HG02852 (cell line): ENCODE measurements at regions not wholly inside any gene's neighbourhood (a gene's known extent, or its start where the extent isn't known, plus 50 kb on each side); places are given as distances from the start of the nearest gene placed in this dataset.

Experiments
- ATAC-seq: cut with Tn5 transposase; IDR thresholded peaks from one replicate; pipeline ENCODE4 v1.9.1; 2021; ENCODE audit warnings: mild to moderate bottlenecking, moderate library complexity; ENCODE audit not compliant: unreplicated experiment

DNA sequence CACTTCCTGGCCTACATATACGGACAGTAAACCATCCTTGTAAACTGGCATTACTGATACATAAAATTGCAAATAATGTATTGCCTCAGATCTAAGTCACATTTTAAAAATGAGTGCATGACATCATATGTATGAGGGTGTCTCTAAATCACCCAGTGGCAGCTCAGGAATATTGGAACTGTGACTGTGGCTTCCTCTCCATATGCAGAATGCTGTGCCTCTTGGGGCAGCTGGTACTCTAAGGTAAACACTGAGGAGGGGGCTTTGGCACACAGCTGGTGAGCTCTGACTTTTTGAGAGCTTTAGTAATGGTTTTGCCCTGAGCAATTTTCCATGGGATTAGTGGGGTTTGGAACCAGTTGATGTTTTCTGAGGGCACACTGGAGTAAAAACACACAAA is 263.7 kb downstream of the BMP4 start:
- no peak for ATAC-seq

DNA sequence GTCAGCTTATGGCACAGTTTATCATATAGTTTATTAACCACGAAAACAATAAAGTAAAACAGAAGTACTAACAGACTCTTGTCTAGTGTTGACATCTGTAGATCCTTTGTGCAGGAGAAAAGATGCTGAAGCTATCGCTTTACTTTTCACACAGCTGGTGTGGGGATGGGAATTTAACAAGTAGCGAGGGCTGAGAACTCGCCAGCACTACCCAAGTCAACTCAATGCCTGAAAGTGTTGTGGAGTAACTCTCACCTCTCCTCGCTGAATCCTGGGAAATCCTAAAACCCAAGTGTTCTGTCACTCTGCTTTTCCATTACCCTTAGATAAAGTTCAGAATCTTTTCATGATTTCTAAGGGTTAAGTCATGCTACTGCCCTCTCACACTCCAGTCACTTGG is 264.2 kb downstream of the BMP4 start:
- no peak for ATAC-seq

DNA sequence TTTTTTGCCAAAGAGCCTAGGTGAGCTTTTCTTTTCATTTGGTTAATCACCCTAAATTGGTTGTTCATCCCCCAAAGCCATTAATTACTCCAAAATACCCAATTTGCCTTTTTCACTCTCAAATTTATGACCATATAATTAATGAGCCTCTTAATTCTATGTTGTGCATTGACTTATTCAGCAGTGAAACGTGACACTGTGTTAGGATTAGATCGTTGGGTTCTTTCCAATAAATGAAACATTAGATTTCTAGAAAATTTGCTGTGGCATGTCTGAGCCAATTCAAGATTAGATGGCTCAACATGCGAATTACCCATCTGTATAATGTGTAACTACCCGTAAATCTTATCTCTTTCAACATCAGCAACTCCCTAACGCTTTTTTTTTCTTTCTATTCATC is 273.4 kb downstream of the BMP4 start:
- ATAC-seq = no peak

DNA sequence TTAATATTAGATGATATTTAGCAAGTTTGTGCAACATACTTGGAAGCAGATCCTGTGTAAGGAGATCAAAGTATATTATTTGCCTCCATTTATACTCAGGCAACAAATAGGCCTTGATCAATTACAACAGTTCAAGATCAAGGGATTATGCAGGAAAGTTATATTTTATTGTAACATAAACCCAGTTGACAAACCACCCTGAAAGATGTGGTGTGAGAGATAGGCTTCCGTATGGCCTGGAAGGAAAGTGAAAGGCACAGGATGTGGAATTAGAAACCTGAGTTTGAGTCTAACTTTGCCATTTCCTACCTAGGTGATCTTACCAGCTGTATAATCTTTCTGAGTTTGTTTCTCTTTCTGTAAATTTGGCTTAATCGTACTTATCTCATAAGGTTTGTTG is 284.1 kb downstream of the BMP4 start:
- no peak for ATAC-seq

DNA sequence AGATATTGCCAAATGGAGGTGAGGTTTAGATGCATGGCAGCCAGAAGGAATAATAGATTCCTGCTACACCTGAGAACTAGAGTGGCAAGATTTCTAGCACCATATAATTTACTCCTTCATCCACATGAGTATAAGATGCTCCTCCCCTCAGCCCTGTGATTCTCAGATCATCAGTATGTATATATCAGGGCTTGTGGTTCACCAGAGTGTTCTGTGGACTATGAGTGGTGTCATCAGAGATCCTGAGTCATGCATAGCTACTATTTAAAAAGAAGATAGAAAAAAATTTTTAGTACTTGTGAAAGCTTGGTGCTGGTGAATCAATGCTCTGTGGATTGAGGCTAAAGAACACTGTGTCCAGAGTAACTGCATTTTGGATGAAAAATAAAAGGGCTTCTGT is 285.9 kb downstream of the BMP4 start:
- no peak for ATAC-seq

DNA sequence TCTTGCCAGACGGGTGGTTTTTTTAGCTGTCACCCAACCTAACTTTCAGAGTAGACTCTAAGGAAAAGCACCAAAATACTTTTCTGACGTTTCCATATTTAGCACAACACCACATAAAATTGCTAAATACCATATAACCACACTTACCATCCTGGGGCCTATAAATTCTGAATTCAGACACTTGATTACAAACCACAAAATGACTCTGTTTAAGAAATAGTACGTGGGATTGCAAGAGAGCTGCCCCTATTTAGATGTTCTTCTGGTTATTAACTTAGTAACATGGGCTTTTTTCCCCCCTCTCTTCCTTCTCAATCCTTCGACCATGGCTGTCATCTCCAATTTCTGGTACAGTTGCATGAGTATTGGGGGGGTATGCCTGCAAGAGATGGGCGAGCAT is 287.7 kb downstream of the BMP4 start:
- no peak for ATAC-seq

DNA sequence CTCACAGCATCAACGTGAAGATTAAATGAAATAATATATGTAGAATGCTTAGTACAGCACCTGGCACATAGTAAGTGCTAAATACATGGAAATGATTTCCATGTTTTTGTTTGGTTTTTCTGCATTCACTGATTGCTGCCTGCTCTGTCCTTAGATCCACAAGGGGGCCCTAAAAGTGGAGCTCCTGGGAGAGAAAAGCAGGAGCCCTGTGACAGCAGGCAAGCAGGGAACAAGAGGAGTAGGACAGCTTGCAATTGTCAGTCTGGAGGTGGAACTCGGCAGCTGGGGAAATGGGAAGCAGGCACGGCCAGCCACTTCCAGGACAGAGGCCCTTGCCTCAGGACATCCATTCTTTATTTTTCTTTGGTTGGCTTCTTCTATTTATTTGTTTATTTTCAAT is 292.9 kb downstream of the BMP4 start:
- ATAC-seq = no peak

DNA sequence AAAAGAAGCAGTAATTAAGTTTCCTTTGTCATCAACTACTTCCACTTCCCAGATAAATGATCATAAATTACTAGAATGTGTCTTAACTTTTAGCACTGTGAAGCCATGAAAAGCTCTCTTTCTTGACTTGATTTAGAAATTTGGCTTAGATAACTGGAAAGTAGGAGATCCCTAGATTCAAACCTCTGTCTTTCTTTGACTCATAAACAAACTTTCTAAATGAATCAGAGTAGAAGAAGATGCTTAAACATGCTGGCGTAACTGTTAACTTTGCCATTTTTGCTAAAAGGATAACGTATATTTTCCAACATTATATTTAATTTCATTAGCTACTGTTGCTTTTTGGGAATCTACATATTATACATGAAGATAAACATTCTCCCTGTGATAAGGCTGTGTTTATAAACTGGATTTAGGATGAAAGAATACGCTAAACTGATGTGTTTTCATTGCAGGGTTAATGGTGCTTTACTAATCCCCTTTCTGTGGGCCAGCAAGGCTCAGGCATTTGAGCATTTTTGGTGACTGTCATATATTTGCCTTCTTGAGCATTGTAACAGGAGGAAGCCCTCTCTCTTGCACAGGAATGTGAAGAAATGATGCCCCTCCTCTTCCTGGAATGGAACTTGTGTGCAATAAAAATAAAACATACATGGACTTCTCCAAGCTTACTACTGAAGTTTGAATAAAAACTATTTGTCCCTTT is 301.4 kb downstream of the BMP4 start:
- ATAC-seq = peak; percentile 75

DNA sequence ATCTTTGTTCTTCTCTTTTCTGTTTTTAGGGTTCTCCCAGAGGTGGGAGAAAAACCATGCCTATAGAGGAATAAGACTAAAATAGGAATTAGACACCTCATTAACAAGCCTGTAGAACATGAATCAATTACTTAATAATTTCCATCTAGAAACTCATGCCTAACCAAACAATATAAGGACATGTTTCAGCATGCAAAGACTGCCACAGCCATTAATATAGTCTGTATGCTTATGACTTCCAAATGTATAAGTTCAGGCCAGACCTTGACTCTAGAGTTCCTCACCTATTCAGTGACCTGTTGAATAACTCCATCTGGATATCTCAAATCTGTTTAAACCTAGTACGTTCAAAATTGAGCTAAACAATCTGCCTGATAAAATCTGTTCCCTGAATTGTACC is 304.6 kb downstream of the BMP4 start:
- no peak for ATAC-seq

DNA sequence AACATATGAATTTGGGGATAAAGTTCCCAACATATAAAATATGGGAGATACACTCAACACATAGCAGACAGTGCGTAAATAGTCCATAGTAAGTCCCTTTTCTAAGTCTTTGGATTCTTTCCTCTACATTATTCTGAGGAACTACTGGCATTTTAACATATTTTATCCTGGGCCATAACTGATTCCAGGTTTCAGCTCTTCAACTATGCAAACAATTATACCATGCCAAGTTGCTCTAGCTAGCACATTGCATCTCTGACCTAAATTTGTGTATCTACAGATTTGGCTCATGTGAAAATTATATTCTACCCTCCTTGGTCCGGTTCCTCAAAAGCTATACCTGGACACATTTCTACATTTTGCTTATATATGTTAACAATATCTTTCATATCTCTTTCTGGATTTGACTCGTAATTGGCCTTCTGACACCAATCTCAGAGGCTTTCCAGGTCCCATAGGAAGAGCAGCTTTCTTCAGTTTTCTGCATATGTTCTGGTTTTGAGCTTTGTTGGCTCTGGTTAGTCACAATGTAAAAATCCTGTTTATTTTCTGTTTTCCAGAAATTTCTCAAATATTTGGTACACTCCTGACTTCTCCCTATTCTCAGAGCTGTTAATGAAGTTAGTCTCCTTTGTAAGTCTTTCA is 305.4 kb downstream of the BMP4 start:
- no peak for ATAC-seq

DNA sequence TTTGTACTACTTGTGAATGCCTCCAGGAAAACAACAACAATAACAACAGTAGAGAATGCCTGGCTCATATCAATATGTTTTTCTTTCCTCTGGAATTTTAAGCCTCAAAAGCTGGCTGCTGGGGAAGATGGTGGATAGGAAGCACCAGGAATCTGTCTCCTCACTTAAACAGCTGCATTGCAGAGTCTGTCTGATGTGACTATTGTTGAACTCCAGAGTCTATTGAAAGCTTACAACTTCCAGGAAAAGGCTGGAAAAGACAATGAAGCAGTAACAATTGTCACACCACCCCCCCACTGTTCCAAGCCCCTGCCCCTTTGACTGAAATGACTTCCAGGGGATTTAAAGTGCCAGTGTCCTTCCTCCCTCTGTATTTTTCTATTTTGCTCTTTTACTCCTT is 309.7 kb downstream of the BMP4 start:
- ATAC-seq = no peak

DNA sequence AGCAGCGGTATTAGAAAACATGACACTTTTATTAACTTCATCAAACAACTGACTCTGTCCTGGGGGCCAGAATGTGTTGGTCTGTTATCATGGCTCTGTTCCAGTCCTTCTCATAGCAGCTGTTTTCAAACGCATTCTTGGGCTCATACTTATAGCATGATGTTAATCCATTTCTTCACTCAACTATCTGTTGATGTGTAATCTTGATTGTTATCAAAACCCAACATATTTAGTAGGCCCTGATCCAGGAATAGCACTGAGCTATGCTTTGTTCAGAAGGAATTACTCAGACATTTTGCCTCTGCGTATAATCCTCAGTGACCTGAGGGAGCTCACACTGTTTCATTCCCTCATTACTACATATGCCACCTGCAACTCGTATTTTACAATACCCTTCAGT is 315.9 kb downstream of the BMP4 start:
- ATAC-seq = no peak

DNA sequence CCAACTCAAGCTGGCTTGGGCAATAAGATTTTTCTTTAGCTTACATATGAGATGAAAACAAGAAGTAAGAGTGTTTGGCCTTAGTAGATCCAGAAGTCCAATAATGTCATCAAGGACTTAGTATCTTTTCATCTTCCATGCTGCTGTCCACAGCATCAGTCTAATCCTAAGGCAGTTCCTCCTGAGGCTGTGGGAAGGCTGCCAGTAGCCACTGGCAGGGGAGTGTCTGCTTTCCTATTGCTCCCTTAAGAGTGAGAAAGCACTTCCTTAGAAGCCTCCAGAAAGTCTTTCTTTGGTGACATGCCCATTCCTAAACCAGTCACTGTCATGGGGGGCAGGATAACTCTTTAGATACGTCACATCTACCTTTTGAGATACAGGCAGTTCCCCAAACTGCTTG is 317.7 kb downstream of the BMP4 start:
- ATAC-seq = no peak

DNA sequence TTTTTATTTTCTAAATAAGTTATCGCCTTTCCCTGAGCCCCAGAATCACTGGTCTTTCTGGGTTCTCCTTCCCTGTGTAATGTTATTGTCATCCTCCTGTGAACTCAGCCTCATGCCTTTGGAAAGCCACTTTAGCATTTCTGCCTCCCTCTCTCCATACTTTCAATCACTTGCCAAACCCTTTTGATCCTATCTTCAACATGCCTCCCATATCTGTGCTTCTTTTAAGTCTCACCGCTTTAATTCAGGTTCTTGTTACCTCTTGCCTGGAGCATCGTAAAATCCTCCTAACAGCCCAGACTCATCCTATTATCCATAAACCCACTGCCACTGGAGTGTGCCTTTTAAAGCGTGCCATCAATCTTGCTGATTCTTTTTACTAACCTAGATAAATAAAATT is 321.8 kb downstream of the BMP4 start:
- no peak for ATAC-seq

DNA sequence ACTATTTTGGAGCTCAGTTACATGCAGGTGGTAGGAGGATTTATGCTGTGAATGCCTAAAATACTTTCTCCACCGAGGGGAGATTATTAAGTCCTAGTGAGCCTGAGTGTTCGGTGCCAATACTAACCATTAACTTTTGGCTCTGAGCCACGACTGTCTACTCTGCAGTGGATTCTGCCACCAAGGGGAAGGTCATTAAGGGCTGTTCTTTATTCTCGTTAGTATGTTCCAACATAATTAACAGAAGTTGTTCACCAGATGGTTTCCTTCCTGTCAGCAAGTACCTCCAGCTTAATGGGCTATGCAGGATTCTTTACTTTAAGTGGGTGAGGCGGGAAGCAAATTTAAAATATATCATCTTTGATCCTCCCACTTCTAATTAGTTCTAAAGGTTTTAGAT is 326.3 kb downstream of the BMP4 start:
- ATAC-seq = no peak

DNA sequence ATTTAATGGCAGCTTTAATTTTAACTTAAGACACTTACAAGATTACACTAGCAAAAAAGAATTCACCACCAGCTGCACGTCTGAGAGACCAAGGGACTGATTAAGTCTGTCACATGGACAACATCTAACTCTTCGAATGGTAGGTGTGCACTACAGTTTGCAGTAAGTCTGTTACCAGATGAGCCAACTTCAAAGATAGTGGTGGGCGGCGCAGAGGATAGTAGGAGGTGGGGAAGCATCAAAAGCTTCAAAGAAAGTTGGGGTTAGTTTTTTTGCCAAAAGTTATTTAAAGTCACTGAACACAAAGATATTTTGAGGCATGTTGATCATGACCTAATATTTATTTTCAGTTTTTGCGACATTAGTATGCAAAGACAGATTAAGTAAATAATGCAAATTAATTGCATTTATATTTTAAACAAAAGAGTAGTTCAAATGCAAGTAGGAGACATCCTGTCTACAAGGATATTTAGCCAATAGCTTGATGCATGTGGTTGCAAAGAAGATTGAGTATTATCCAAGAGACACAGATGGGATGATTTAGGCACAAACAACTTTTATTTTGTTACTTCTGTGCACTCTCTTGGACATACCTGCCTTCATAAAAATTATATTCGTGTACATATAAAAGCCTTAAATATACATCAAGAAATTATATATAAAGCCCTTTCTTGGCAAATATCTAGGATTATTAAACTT is 327.7 kb downstream of the BMP4 start:
- ATAC-seq = peak; percentile 56

DNA sequence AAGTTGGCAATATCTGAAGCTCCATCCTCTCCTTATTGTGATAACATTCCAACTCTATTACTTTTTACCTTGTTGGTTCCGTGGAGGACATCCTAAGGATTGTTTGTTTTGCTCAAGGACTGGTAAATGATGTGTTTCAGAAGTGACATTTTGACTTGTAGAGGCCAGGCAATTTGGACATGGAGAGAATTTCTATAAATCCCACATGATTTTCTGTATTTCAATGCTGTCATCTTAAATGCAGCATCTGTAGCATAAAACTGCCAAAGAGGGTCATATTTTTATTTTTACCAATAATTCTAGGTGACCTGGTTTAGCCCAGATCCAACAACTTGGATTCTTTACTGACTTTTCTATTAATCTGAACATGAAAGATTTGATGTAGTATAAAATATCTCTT is 328.4 kb downstream of the BMP4 start:
- ATAC-seq = no peak

DNA sequence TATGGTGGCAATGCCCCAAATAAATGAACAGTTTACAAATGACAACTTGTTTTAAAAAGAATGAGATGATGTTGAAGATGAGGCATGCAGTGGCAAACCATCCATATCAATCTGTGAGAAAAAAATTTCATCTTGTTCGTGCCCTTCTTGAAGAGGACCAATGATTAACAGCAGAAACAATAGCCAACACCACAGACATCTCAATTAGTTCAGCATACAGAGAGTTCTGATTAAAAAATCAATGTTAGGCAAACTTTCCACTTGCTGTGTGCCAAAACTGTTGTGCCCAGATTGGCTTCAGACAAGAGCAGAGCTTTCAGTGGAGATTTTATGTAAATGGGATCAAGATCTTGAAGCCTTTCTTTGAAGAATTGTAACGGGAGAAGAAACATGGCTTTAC is 329.9 kb downstream of the BMP4 start:
- no peak for ATAC-seq

DNA sequence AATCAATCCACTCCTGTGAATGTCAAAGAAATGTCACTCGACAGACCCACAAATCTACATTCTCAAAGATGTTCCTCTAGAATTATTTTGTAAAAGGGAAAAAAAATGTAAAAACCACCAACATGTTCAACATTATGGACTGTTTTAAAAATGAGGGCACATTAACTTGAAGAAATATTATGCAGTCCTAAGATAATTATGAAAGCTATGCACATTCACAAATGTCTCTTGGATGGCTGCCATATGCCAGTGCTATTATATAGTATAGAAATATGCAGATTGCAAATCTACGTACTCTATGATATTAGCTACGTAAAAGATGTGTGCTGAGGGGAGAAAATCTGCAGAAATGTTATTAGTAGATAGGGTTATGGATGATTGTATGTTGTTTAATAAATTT is 334.2 kb downstream of the BMP4 start:
- no peak for ATAC-seq

DNA sequence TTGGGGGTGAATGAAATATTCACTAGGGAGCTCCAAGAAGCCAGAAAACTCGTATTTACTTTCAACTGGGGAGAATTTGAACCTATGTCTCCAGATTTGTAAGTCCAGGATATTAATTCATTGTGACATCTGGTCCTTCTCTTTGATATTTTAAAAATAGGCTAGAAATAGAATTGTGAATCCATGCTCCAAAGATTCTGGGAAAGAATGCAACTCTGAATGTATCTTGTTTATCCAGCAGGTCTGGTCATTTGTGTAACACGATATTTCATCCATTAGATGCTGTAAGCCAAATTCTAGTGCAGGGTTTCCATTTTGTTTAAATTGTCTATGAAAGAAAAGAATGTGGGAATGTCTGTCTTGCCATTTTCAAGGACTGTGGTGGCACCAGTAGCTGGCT is 334.7 kb downstream of the BMP4 start:
- ATAC-seq = no peak

DNA sequence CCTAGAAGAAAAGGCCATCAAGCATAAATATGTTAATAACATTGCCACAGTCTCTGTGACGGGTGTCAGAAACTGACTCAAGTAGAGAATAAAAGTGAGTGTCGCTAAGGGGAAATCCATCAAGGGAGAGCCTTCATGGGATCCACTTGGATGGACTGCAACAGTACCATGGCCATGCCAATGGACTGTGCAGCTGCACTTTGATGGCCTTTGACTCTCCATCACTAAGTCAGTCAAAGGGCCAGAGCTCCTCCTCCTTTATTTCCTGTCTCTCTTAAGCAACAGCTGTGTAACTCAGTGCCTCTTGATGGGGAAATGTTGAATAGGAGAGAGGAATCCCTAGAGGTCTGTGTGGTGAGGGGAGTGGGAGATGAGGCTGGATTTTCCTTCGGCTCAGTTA is 335.2 kb downstream of the BMP4 start:
- ATAC-seq = peak; percentile 55

DNA sequence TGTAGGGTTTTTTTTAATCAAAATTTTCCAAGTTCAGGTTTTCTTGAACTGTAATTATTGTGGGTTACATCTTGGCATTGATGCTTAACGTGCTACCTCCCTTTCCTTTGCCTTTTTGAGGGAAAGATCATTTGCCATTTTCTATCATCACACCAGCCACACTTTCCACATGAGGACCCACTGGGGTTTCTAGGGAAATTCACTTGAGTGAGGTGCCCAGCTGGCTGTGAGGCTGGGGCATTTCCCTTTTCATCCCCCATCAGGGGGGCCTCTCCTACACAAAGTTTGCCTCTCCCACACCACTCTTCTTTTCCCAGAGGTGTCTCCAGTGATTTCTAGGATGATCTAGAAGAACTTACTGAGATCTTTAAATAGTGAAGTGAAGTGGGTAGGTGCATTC is 335.7 kb downstream of the BMP4 start:
- peak; percentile 47 for ATAC-seq
